Loucy (cell line): ENCODE measurements at regions not wholly inside any gene's neighbourhood (a gene's known extent, or its start where the extent isn't known, plus 50 kb on each side); places are given as distances from the start of the nearest gene placed in this dataset.

Experiments used
- H2AFZ ChIP-seq: fragments of 200-600 bp; sonication (generic); 2 replicates; pipeline ENCODE4 v1.6.0; 2016; ENCODE audit warnings: antibody characterized with exemption, mild to moderate bottlenecking, low read length, moderate library complexity
- H3F3A ChIP-seq: fragments of 200-600 bp; 2 replicates; pipeline ENCODE4 v1.6.0; 2016; ENCODE audit warnings: antibody characterized with exemption, low read depth, mild to moderate bottlenecking
- H3K27me3 ChIP-seq: fragments of 200-600 bp; sonication (generic); 2 replicates; pipeline ENCODE4 v1.6.1; 2014; ENCODE audit warnings: low read length, mild to moderate bottlenecking; ENCODE audit not compliant: insufficient read depth, poor library complexity, severe bottlenecking
- H3K36me3 ChIP-seq: fragments of 200-600 bp; sonication (generic); 2 replicates; pipeline ENCODE4 v1.6.1; 2016; ENCODE audit warnings: low read length; ENCODE audit not compliant: insufficient read depth
- H3K4me1 ChIP-seq: fragments of 200-600 bp; sonication (generic); 2 replicates; pipeline ENCODE4 v1.5.1; 2014; ENCODE audit warnings: low read length, mild to moderate bottlenecking; ENCODE audit not compliant: insufficient read depth, poor library complexity, severe bottlenecking
- H3K4me2 ChIP-seq: fragments of 200-600 bp; sonication (generic); 2 replicates; pipeline ENCODE4 v1.6.0; 2014; ENCODE audit warnings: antibody characterized with exemption, low read length, low read depth, mild to moderate bottlenecking; ENCODE audit not compliant: poor library complexity, severe bottlenecking
- H3K4me3 ChIP-seq: fragments of 200-600 bp; sonication (generic); 2 replicates; pipeline ENCODE4 v1.5.1; 2014; ENCODE audit warnings: low read length, mild to moderate bottlenecking, mixed read lengths; ENCODE audit not compliant: poor library complexity, severe bottlenecking
- H3K79me2 ChIP-seq: fragments of 200-600 bp; sonication (generic); 2 replicates; pipeline ENCODE4 v1.6.1; 2014; ENCODE audit warnings: low read length; ENCODE audit not compliant: insufficient read depth
- H3K9ac ChIP-seq: fragments of 200-600 bp; sonication (generic); 2 replicates; pipeline ENCODE4 v1.6.0; 2014; ENCODE audit warnings: mild to moderate bottlenecking, low read depth, low read length, moderate library complexity; ENCODE audit not compliant: poor library complexity, severe bottlenecking
- H3K9me2 ChIP-seq: fragments of 200-600 bp; sonication (generic); replicated peaks from 2 replicates; pipeline ENCODE4 v1.6.1; 2016; ENCODE audit warnings: low read depth, low read length, mixed read lengths
- H3K9me3 ChIP-seq: fragments of 200-600 bp; sonication (generic); 2 replicates; pipeline ENCODE4 v1.6.1; 2014; ENCODE audit warnings: mild to moderate bottlenecking, antibody characterized with exemption, low read length, low read depth; ENCODE audit not compliant: insufficient read depth
- H4K20me1 ChIP-seq: fragments of 200-600 bp; sonication (generic); 2 replicates; pipeline ENCODE4 v1.6.0; 2014; ENCODE audit warnings: antibody characterized with exemption, low read length, mild to moderate bottlenecking; ENCODE audit not compliant: insufficient read depth, poor library complexity, severe bottlenecking
- EZH2phosphoT487 ChIP-seq: fragments of 200-600 bp; IDR thresholded peaks from 2 replicates; pipeline ENCODE4 v1.6.1; 2018; ENCODE audit warnings: antibody characterized with exemption, mild to moderate bottlenecking, moderate library complexity, borderline replicate concordance
- TF ChIP-seq, protein P1 (sequence below): fragments of 200-600 bp; sonication (generic); conservative IDR thresholded peaks from 2 replicates; pipeline ENCODE4 v1.5.1; 2014; ENCODE audit warnings: mild to moderate bottlenecking, antibody characterized with exemption, low read length

DNA sequence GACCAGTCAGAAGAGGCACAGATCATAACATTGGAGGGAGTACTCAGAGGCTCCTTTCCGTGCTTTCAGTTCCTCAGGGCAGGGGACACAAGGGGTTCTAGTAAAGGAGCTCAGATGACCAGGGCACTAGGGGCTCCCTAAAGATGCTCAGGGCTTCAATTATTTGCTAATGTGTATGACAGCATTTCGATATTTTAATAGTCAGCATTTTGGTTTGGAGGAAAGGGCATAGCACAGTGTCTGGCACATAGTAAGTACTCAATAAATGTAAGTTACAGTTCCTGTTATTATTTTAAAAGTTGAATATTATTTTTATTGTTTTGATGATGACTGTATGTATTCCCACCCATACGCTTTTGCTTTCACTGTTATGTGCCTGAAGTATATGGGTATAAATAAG lies 260.0 kb downstream of the REEP3 start:
- Histone ChIP-seq H4K20me1 (no peaks in the 10 kb centered on the region), H2AFZ (no peak overlapping the region), H3K4me2 (no peak overlapping the region), H3K79me2 (no peaks in the 10 kb centered on the region), H3K27me3 (no peaks in the 10 kb centered on the region), H3F3A (no peaks in the 10 kb centered on the region), H3K36me3 (no peaks in the 10 kb centered on the region), H3K4me3 (no peak overlapping the region), H3K4me1 (no peaks in the 10 kb centered on the region), H3K9ac (no peak overlapping the region), H3K9me3 (no peaks in the 10 kb centered on the region), H3K9me2 (no peaks in the 10 kb centered on the region)
- TF ChIP-seq, protein P1, sequence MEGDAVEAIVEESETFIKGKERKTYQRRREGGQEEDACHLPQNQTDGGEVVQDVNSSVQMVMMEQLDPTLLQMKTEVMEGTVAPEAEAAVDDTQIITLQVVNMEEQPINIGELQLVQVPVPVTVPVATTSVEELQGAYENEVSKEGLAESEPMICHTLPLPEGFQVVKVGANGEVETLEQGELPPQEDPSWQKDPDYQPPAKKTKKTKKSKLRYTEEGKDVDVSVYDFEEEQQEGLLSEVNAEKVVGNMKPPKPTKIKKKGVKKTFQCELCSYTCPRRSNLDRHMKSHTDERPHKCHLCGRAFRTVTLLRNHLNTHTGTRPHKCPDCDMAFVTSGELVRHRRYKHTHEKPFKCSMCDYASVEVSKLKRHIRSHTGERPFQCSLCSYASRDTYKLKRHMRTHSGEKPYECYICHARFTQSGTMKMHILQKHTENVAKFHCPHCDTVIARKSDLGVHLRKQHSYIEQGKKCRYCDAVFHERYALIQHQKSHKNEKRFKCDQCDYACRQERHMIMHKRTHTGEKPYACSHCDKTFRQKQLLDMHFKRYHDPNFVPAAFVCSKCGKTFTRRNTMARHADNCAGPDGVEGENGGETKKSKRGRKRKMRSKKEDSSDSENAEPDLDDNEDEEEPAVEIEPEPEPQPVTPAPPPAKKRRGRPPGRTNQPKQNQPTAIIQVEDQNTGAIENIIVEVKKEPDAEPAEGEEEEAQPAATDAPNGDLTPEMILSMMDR, result no peak
- no peak for TF ChIP-seq EZH2phosphoT487

DNA sequence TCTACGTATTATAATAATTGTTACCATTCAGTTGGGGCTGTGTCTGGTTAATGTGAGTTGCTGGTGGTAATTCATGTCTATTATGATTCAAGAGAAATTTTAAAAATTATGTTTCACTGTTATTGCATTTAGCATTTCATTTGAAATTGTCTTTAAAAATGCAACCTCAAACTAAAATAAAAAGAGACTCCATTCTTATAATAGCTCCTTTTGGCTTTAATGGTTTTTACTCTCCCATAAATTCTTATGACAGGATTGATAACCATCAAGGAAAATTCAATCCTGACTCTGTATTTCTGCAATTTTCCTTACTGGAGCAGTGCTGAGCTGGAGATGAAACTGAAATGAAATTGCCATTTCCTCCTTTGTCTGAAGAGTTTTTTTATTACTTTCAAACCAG lies 262.7 kb downstream of the REEP3 start:
- Histone ChIP-seq H3K27me3 (no peaks in the 10 kb centered on the region), H3K4me3 (no peak overlapping the region), H3K36me3 (no peaks in the 10 kb centered on the region), H3K4me1 (no peaks in the 10 kb centered on the region), H3K79me2 (no peaks in the 10 kb centered on the region), H3F3A (no peaks in the 10 kb centered on the region), H3K9ac (no peak overlapping the region), H3K9me3 (no peaks in the 10 kb centered on the region), H4K20me1 (no peaks in the 10 kb centered on the region), H3K4me2 (no peak overlapping the region), H2AFZ (no peak overlapping the region), H3K9me2 (no peaks in the 10 kb centered on the region)
- TF ChIP-seq EZH2phosphoT487, result no peak
- TF ChIP-seq, protein P1, result no peak

DNA sequence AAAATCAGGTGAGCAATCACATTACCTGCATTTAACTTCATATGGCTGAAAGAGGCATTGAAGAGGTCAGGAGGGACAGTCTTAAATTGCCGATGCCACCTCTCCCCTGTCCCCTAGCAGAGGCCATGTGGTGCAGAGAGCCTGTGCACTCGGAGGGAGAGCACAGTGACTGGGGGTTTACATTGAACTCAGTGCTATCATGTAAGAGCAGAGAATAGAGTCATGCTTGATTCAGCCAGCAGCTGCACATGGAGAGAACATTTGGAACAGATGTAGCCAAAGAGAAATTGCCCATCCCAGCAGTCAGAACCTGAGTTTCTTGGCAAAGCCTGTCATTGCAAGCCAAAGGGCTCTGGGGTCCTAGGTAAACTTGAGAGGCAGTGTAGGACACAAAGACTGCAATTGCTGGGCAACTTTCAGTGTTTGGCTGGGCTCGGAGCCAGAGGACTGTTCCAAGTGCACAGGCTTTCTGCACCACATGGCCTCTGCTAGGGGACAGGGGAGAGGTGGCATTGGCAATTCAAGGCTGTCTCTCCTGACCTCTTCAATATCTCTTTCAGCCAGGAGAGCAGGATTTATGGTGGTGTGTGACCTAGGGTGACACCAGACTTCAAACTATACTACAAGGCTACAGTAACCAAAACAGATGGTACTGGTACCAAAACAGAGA lies 267.1 kb downstream of the REEP3 start:
- Histone ChIP-seq H2AFZ (no peak overlapping the region), H3K27me3 (no peaks in the 10 kb centered on the region), H3K4me1 (no peaks in the 10 kb centered on the region), H3K4me2 (no peak overlapping the region), H3K9ac (no peak overlapping the region), H3F3A (no peaks in the 10 kb centered on the region), H3K4me3 (no peak overlapping the region), H3K79me2 (no peaks in the 10 kb centered on the region), H3K9me2 (no peaks in the 10 kb centered on the region), H3K36me3 (no peaks in the 10 kb centered on the region), H3K9me3 (no peaks in the 10 kb centered on the region), H4K20me1 (no peaks in the 10 kb centered on the region)
- TF ChIP-seq, protein P1, result no peak
- no peak for TF ChIP-seq EZH2phosphoT487
